GM19372 (cell line): ENCODE measurements at regions not wholly inside any gene's neighbourhood (a gene's known extent, or its start where the extent isn't known, plus 50 kb on each side); places are given as distances from the start of the nearest gene placed in this dataset.
"Not testable (repeated sequence)": the region's sequence is repeated elsewhere in the genome, so short reads cannot be mapped to it uniquely, and the experiment has no call there.

Experiments used
- ATAC-seq: cut with Tn5 transposase; IDR thresholded peaks from one replicate; pipeline ENCODE4 v1.9.1; 2021; ENCODE audit warnings: mild to moderate bottlenecking, low read depth, moderate library complexity; ENCODE audit not compliant: unreplicated experiment

- ATAC-seq: no peak
These were observed 244.8 kb upstream of the TCERG1L start for GRCh38 chr10:131556061-131556896.

- ATAC-seq: no peak
These were observed 245.5 kb upstream of the TCERG1L start for GRCh38 chr10:131556897-131557495.

- not testable (repeated sequence) for ATAC-seq
These were observed 246.4 kb upstream of the TCERG1L start for GRCh38 chr10:131557956-131558355.

- no peak for ATAC-seq
These were observed 248.0 kb upstream of the TCERG1L start for GRCh38 chr10:131559450-131559911.

- ATAC-seq: no peak
These were observed 248.6 kb upstream of the TCERG1L start for GRCh38 chr10:131560166-131560565.

GRCh38 chr10:131560706-131561355, 249.3 kb upstream of the TCERG1L start:
- ATAC-seq: no peak

- no peak for ATAC-seq
These were observed 250.4 kb upstream of the TCERG1L start for GRCh38 chr10:131561897-131562296.

- no peak for ATAC-seq
These were observed 251.9 kb upstream of the TCERG1L start for GRCh38 chr10:131563411-131563810.

- no peak for ATAC-seq
These were observed 256.0 kb upstream of the TCERG1L start for GRCh38 chr10:131567279-131568162.

- ATAC-seq: no peak
These were observed 257.3 kb upstream of the TCERG1L start for GRCh38 chr10:131568866-131569265.

- ATAC-seq: no peak
These were observed 258.6 kb upstream of the TCERG1L start for GRCh38 chr10:131569851-131570715.

GRCh38 chr10:131570716-131571307, 259.3 kb upstream of the TCERG1L start:
- ATAC-seq: no peak

GRCh38 chr10:131571346-131571745, 259.8 kb upstream of the TCERG1L start:
- no peak for ATAC-seq

- no peak for ATAC-seq
These were observed 260.3 kb upstream of the TCERG1L start for GRCh38 chr10:131571865-131572264.

- no peak for ATAC-seq
These were observed 261.7 kb upstream of the TCERG1L start for GRCh38 chr10:131573256-131573655.

GRCh38 chr10:131573707-131574106, 262.2 kb upstream of the TCERG1L start:
- no peak for ATAC-seq

- no peak for ATAC-seq
These were observed 262.8 kb upstream of the TCERG1L start for GRCh38 chr10:131574363-131574706.

GRCh38 chr10:131574707-131575430, 263.3 kb upstream of the TCERG1L start:
- ATAC-seq: no peak

GRCh38 chr10:131575877-131576276, 264.4 kb upstream of the TCERG1L start:
- no peak for ATAC-seq
